ENCODE measurements at regions not wholly inside any gene's neighbourhood (a gene's known extent, or its start where the extent isn't known, plus 50 kb on each side); places are given as distances from the start of the nearest gene placed in this dataset.

DNA sequence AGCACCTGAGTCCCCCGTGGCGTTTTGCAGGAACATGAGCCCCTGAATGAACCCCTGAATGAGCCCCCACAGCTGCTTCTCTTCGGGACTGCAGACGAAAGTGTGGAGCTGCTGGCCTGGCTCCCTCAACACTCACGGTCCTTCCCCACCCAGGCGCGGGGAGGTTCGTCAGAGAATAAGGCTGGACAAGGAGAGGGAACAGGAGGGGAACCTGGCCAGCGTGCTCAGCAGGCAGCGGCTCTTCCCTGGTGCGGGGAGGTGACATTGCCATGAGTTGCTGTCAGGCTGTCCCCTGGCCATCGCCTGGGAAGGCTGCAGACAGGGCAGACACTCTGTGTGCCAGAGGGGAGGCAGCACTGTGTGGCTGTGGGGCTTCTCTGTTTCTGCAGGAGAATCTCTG lies 80.9 kb upstream of the SHH start:
- H3K36me3 ChIP-seq = no peaks in the 10 kb centered on the region
- H3K27ac ChIP-seq = no peak overlapping the region
- ATAC-seq = no peak
- WGBS, 2 donors (ENCODE audit: low coverage in 1 of 2) = 75% methylated on average over 2 of the region's 12 CpGs; no CpG with 5 or more reads in 1 of the 2 donors
- H3K4me1 ChIP-seq = no peaks in the 10 kb centered on the region
- no peaks in the 10 kb centered on the region for H3K9me3 ChIP-seq
- peaks cover 12% of the 10 kb centered on the region for H3K27me3 ChIP-seq
- H3K4me3 ChIP-seq = no peak overlapping the region
- TF ChIP-seq POLR2AphosphoS5 (IDR thresholded peaks at IDR 0.05) (no peak), EP300 (IDR thresholded peaks at IDR 0.05) (no peak), POLR2A (IDR thresholded peaks at IDR 0.05) (no peak)
- TF ChIP-seq, protein P1, sequence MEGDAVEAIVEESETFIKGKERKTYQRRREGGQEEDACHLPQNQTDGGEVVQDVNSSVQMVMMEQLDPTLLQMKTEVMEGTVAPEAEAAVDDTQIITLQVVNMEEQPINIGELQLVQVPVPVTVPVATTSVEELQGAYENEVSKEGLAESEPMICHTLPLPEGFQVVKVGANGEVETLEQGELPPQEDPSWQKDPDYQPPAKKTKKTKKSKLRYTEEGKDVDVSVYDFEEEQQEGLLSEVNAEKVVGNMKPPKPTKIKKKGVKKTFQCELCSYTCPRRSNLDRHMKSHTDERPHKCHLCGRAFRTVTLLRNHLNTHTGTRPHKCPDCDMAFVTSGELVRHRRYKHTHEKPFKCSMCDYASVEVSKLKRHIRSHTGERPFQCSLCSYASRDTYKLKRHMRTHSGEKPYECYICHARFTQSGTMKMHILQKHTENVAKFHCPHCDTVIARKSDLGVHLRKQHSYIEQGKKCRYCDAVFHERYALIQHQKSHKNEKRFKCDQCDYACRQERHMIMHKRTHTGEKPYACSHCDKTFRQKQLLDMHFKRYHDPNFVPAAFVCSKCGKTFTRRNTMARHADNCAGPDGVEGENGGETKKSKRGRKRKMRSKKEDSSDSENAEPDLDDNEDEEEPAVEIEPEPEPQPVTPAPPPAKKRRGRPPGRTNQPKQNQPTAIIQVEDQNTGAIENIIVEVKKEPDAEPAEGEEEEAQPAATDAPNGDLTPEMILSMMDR (IDR thresholded peaks at IDR 0.05) = no peak

DNA sequence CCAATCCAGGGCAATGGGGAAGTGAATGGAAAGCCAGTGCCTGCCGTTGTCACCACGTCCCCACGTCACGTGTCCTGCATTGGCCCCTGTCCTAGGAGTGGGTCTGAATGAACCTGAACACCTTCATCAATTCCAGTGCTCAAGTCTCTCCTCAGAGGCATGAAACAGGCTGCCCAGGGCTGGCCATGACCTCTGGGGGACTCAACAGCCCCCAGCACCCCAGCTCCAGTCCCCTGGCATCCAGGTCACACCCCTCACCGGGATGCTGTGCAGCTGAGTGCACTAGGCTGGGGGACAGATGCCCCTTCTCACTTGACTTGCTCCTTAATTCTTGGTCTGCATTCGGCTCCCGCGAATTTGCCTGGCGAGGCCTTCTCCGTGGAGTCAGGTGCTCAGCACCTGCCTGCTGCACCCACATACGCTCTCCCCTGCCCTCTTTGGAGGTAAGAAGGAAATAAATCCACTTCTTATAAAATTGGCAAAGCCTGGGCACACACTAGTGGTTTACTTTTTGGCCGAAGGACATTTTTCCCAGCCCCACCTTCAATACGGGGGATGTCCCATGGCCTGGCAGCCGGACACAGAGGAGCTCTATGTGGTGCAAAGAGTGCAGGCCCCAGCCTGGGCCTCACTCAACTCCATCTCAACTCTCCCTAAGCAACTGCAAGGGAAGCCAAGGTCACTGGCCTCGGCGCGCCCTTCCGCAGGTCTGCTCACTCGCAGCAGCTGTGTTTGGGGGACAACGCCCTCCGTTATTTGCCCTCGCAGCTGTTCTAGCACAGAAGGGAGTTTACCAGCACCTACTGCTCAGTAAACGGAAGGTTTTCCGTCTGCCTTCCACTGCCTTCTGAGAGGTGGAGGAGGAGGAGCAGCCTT lies 77.6 kb upstream of the SHH start:
- peaks cover 24% of the 10 kb centered on the region for H3K27me3 ChIP-seq
- no peaks in the 10 kb centered on the region for H3K36me3 ChIP-seq
- no peak overlapping the region for H3K4me3 ChIP-seq
- H3K9me3 ChIP-seq = no peaks in the 10 kb centered on the region
- H3K4me1 ChIP-seq = no peaks in the 10 kb centered on the region
- no peak for ATAC-seq
- no peak for TF ChIP-seq EP300 (IDR thresholded peaks at IDR 0.05)
- TF ChIP-seq POLR2A (IDR thresholded peaks at IDR 0.05) = no peak
- TF ChIP-seq, protein P1 (IDR thresholded peaks at IDR 0.05) = no peak
- TF ChIP-seq POLR2AphosphoS5 (IDR thresholded peaks at IDR 0.05) = no peak
- 90 to 95% methylated on average over 10 to 18 of the region's 24 CpGs for WGBS, 2 donors (ENCODE audit: low coverage in 1 of 2)
- no peak overlapping the region for H3K27ac ChIP-seq

DNA sequence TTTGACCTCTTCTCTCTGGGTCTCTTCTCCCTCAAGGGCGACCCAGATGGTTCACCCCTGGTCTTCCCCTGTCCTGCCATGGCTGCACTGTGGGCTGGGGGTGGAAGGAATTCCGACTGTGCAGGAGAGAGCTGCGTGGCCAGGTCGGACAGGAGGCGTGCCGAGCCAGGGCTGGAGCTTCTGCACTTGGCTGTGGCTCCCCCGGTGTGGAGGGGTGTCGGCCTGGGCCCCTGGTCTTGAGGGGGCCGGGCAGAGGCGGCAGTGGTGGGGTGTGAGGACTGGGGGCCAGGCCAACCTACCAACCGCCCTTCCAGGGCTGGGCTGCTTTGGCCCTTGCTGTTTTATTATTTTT lies 74.9 kb upstream of the SHH start:
- Histone ChIP-seq H3K4me1 (no peaks in the 10 kb centered on the region), H3K9me3 (no peaks in the 10 kb centered on the region), H3K27ac (no peak overlapping the region), H3K27me3 (peaks cover 24% of the 10 kb centered on the region), H3K36me3 (no peaks in the 10 kb centered on the region), H3K4me3 (no peak overlapping the region)
- TF ChIP-seq, protein P1 (IDR thresholded peaks at IDR 0.05) = no peak
- TF ChIP-seq POLR2AphosphoS5 (IDR thresholded peaks at IDR 0.05) = no peak
- no peak for TF ChIP-seq EP300 (IDR thresholded peaks at IDR 0.05)
- no peak for TF ChIP-seq POLR2A (IDR thresholded peaks at IDR 0.05)
- 100% methylated on average over 1 of the region's 11 CpGs; no CpG with 5 or more reads in 1 of the 2 donors for WGBS, 2 donors (ENCODE audit: low coverage in 1 of 2)
- no peak for ATAC-seq

DNA sequence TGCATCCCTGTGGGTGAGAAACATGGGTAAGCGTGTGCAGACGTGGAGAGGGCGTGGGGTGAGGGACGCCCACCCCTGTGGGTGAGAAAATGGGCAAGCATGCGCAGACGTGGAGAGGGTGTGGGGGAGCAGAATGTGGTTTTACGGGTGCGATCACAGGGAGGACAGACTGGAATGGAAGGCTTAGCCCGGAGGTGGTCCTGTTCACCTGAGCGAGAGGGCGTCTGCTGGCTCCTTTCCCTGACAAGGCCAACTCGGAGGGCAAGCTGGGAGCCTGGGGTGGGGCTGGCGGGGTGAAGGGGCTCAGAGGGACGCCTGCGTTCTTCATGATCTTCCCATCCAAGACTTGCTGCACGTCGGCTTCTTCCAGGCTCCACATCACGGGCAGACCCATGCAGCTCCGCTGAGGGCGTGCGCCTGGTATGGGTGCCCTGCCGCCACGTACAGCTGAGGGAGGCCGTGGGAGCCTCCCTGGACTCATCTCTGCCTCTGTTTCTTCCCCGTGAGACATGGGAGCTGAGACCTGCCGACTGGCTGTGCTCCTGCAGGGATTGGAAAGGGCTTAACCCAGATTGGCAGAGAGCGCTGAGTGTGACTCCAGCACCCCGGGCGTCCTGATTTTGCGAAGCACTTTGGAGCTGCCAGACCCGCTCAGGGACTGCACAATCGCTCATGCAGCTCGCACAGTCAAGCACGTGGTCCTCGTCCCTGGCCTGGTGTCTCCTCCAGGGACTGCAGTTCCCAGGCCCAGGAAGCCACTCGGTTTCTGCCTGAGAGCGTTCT lies 74.3 kb upstream of the SHH start:
- H3K36me3 ChIP-seq = no peaks in the 10 kb centered on the region
- peaks cover 24% of the 10 kb centered on the region for H3K27me3 ChIP-seq
- no peak overlapping the region for H3K4me3 ChIP-seq
- WGBS, 2 donors (ENCODE audit: low coverage in 1 of 2) = 85 to 89% methylated on average over 8 to 24 of the region's 37 CpGs
- no peak for TF ChIP-seq POLR2A (IDR thresholded peaks at IDR 0.05)
- TF ChIP-seq, protein P1 (IDR thresholded peaks at IDR 0.05) = no peak
- TF ChIP-seq EP300 (IDR thresholded peaks at IDR 0.05) = no peak
- no peak for TF ChIP-seq POLR2AphosphoS5 (IDR thresholded peaks at IDR 0.05)
- no peak overlapping the region for H3K27ac ChIP-seq
- ATAC-seq = no peak
- no peaks in the 10 kb centered on the region for H3K9me3 ChIP-seq
- no peaks in the 10 kb centered on the region for H3K4me1 ChIP-seq
